Putamen (tissue), 1 donor: ENCODE measurements at regions not wholly inside any gene's neighbourhood (a gene's known extent, or its start where the extent isn't known, plus 50 kb on each side); places are given as distances from the start of the nearest gene placed in this dataset.

Experiments
- DNase-seq: peaks from one replicate; pipeline ENCODE4 v3.0.0-alpha.2; 2016; ENCODE audit warnings: low spot score

- DNase-seq = no peak
Measured at GRCh38 chr12:111222027-111222414, 146.9 kb downstream of the PHETA1 start.

- DNase-seq = no peak
Measured at GRCh38 chr12:111221062-111222026, 147.6 kb downstream of the PHETA1 start.

DNA sequence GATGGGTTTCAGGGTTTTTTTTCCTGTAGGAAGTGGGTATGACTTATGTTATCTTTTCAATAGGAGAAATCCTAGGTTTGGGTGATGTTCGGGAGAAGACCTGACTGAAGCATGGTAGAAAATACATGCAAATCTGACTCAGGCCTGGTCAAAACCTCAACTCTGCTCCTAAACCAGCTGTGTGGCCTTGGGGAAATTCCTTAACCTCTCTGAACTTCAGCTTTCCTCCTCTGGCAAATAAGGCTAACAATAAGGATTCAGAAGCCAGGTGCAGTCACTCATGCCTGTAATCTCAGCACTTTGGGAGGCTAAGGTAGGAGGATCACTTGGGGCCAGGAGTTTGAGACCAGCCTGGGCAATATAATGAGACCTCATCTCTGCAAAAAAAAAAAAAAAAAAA is 148.5 kb downstream of the PHETA1 start:
- DNase-seq = no peak

DNA sequence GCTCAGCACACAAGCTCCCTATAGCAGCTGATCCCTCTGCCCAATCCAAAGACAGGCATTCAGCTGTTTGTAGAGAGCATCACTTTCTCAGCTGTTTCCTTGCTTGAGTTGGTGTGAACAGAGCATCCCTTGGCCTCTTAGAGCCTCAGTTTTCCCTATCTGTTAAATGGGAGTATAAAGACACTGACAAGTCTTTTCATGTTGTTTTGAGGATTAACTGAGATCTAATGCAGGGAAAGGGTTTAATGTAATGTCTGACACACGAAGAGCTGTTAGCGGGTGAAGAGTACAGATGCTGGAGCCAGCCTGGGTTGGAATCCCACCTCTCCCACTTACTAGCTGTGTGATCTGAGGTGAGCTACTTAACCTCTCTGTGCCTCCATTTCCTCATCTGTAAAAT is 149.5 kb downstream of the PHETA1 start:
- DNase-seq = no peak

DNA sequence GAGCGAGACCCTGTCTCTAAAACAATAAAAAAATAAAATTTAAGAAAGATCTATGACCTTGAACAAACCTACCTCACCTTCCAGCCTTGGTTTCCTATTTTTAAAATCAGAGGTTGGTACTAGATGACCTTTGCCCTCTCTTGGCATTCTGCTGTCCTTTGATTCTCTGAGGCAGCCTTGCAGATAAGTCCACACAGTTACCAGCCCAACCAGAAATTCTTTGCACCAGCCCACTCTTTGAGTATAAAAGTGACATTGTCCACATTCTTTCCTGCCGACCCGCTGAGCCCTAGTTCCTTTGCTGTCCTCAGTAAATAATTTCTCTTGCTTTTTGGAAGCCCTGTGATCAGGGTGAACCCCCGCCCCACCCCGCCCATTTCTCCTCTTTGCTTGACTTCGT is 150.4 kb downstream of the PHETA1 start:
- DNase-seq = no peak

GRCh38 chr12:111216387-111217159 is 152.3 kb downstream of the PHETA1 start:
- DNase-seq = no peak

GRCh38 chr12:111215881-111216280 is 153.0 kb downstream of the PHETA1 start:
- DNase-seq = no peak

- DNase-seq = no peak
Measured at GRCh38 chr12:111214401-111214800, 154.5 kb downstream of the PHETA1 start.

DNA sequence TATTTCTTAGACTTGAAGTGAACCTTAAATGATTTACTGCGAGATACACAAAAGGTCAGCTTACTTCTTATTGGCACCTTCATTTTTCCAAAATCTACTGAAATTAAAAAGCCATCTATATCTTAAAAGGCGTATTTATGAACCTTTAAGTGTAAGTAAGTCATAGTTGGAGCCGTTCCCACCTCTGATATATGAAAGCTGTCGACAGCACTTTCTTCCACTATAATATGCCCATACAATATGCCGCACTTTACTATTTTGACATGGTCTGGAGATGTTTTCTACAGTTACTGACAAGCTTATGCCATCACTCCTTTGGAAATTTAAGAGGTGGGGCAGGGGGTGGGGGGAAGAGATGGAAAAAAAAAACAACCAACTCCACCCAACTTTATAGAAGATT is 155.3 kb downstream of the PHETA1 start:
- no peak for DNase-seq

DNA sequence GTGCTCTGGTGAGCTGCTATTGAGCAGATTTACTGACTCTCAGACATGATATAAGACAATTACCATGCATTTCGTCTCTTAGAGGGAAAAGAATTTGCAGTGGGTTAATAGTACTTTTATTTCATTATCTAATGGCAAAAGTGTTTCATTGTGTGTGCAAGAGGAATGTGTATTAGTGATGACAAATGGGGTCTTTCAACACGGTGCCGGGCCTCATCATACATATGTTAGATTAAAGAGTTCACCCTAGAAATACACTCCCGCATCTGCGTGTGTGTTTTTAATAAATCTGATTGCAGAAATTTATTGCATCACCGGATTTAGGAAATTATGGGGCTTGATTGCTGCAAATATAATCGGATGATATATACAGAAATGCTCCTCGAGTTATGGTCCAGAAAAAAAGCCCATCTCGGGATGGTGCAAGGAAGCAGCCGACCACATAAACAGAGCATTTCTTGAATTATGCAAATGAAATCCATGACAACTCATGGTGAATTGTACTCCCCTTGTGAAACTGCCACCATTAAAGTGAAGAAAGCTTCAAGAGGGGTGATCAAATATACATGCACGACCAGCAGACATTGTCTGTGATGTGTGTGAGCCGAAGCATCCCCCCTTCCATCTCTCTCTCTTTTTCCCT is 156.0 kb downstream of the PHETA1 start:
- DNase-seq = no peak

DNA sequence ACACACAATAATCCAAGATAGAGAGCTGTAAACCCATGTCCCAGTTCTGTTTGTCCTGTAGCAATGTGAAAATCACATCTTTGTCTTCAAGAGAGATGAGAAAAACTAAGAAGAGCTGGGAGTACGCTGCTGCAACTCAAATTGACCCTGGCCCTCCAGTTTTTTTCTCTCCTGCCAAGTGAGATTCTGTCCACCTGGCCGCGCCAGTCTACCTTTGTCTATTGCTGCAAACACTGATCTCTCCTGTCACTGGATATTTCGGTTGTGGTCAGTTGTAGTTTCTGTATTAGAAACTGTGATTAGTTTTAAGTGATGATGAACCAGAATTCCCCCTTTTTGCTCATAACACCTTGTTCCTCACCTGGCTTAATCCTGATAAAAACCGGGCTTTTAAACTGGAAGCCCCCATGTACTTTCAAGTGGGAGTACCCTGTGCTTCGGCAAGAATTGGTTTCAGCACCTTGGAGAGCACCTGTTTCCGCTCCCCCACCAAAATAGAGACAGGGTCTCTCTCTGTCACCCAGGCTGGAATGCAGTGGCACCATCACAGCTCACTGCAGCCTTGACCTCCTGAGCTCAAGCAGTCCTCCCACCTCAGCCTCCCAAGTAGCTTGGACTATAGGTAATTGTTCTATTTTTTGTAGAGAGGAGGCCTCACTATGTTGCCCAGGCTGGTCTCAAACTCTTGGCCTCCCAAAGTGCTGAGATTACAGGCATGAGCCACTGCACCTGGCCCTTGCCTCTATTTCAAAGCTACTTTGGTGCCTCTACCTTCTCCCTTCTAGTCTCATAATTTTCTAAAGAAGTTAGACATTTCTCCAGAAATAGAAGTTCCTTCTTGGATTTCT is 156.8 kb downstream of the PHETA1 start:
- no peak for DNase-seq

DNA sequence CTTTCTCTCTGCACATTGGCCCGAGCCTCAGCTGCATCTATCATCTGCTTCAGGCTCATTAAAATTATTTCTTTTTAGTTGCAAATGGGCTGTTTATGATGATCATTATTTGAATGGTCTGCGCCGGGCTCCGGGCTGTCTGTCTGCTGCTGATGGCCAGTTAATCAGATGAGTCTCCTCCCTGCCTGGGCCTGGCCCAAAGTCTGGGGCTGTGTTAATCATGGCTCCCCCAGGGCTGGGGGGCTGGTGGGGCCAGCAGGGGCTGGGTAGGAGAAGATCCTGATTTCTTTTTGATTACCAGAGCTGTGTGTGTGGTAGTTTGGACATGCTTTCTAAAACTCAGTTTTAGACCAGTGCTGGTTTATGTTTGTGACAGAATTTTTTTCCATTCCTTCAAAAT is 159.1 kb downstream of the PHETA1 start:
- DNase-seq = no peak

GRCh38 chr12:111207761-111208160 is 161.1 kb downstream of the PHETA1 start:
- DNase-seq = no peak

DNA sequence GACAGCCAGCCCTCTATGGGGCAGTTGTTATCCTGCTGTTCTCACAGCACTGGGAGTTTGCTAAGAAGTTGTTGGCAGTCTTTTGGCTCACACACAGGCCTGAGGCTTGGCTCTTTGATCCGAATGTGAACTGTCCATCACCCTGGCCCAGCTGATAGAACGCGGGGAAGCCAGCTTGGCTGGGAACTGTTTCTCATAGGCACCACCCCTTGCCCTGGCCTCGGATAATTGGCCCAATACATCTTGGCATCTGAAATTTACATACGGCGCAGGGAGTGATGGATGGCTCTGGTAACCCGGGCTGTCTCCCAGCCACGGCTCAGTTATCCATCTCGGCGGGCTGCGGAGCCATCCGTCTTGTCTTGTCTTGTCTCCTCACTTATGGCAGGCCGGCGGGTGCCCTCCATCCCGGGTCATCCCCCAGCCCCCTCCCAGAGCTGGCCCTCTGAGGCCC is 164.1 kb downstream of the PHETA1 start:
- no peak for DNase-seq

DNA sequence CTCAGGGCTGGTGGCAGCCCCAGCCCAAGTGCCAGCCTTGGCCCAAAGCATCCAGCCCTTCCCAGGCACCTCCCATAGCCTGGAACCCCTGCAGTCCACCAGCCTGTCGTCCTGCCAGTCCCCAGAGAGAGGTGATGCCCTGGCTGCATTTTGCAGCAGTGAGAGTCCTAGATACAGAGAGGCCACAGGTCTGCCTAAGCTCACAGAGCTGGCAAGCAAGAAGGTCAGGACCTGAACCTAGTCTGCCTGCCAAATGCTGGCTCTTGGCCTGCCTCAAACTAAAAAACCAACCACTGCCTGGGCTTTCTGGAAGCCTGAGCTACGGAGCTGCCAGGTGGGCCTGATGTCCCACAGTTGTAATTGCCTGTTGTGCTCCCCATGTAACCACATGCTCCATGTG is 164.9 kb downstream of the PHETA1 start:
- DNase-seq = no peak

DNA sequence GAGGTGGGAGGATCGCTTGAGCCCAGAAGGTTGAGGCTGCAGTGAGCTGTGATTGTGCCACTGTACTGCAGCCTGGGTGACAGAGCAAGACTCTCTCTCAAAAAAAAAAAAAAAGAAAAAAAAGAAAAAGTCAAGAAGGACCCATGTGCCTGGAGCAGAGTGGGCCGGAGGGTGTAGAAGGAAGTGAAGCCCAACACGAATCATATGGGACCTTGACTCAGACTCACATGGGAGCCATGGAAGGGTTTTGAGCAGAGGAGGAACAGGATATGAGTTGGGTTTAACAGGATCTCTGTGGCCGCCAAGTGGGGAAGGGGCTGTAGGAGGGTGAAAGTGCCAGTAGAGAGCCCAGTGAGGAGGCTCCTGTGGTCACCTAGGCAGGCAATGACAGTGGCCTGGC is 165.4 kb downstream of the PHETA1 start:
- DNase-seq = no peak

GRCh38 chr12:111202237-111202915 is 166.5 kb downstream of the PHETA1 start:
- no peak for DNase-seq

GRCh38 chr12:111201495-111202236 is 167.2 kb downstream of the PHETA1 start:
- peak; percentile 57 for DNase-seq

- DNase-seq = peak; percentile 62
Measured at GRCh38 chr12:111201036-111201435, 167.9 kb downstream of the PHETA1 start.

- no peak for DNase-seq
Measured at GRCh38 chr12:111197376-111197944, 171.4 kb downstream of the PHETA1 start.
